ENCODE measurements at regions not wholly inside any gene's neighbourhood (a gene's known extent, or its start where the extent isn't known, plus 50 kb on each side); places are given as distances from the start of the nearest gene placed in this dataset.

- DNase-seq (ENCODE audit: low read depth) = no peak
Observed at GRCh38 chr2:128981353-128981752, 662.7 kb upstream of the HS6ST1 start.

- DNase-seq (ENCODE audit: low read depth) = no peak
Observed at GRCh38 chr2:128982001-128982400, 663.3 kb upstream of the HS6ST1 start.

GRCh38 chr2:128982670-128983069 is 664.0 kb upstream of the HS6ST1 start:
- no peak for DNase-seq (ENCODE audit: low read depth)

- DNase-seq (ENCODE audit: low read depth) = no peak
Observed at GRCh38 chr2:128983094-128983493, 664.4 kb upstream of the HS6ST1 start.

GRCh38 chr2:128984081-128984480 is 665.4 kb upstream of the HS6ST1 start:
- DNase-seq (ENCODE audit: low read depth) = no peak

GRCh38 chr2:128984855-128985254 is 666.2 kb upstream of the HS6ST1 start:
- no peak for DNase-seq (ENCODE audit: low read depth)

GRCh38 chr2:128986026-128986715 is 667.5 kb upstream of the HS6ST1 start:
- DNase-seq (ENCODE audit: low read depth) = no peak

- DNase-seq (ENCODE audit: low read depth) = no peak
Observed at GRCh38 chr2:128986867-128987268, 668.2 kb upstream of the HS6ST1 start.

GRCh38 chr2:128988326-128988725 is 669.7 kb upstream of the HS6ST1 start:
- no peak for DNase-seq (ENCODE audit: low read depth)

- DNase-seq (ENCODE audit: low read depth) = no peak
Observed at GRCh38 chr2:128988967-128989366, 670.3 kb upstream of the HS6ST1 start.

- no peak for DNase-seq (ENCODE audit: low read depth)
Observed at GRCh38 chr2:128995086-128995485, 676.4 kb upstream of the HS6ST1 start.

GRCh38 chr2:128996078-128996477 is 677.4 kb upstream of the HS6ST1 start:
- DNase-seq (ENCODE audit: low read depth) = no peak

- no peak for DNase-seq (ENCODE audit: low read depth)
Observed at GRCh38 chr2:128997166-128997866, 678.6 kb upstream of the HS6ST1 start.

- no peak for DNase-seq (ENCODE audit: low read depth)
Observed at GRCh38 chr2:129001926-129002325, 683.3 kb upstream of the HS6ST1 start.

- no peak for DNase-seq (ENCODE audit: low read depth)
Observed at GRCh38 chr2:129002751-129003150, 684.1 kb upstream of the HS6ST1 start.

- DNase-seq (ENCODE audit: low read depth) = no peak
Observed at GRCh38 chr2:129004485-129004884, 685.8 kb upstream of the HS6ST1 start.

- no peak for DNase-seq (ENCODE audit: low read depth)
Observed at GRCh38 chr2:129004940-129005490, 686.3 kb upstream of the HS6ST1 start.

- no peak for DNase-seq (ENCODE audit: low read depth)
Observed at GRCh38 chr2:129006135-129006886, 687.6 kb upstream of the HS6ST1 start.

GRCh38 chr2:129006901-129007300 is 688.2 kb upstream of the HS6ST1 start:
- DNase-seq (ENCODE audit: low read depth) = no peak

- DNase-seq (ENCODE audit: low read depth) = no peak
Observed at GRCh38 chr2:129008055-129008880, 689.6 kb upstream of the HS6ST1 start.

- DNase-seq (ENCODE audit: low read depth) = no peak
Observed at GRCh38 chr2:129008881-129009554, 690.4 kb upstream of the HS6ST1 start.
